ENCODE measurements at regions not wholly inside any gene's neighbourhood (a gene's known extent, or its start where the extent isn't known, plus 50 kb on each side); places are given as distances from the start of the nearest gene placed in this dataset.
"Not testable (repeated sequence)": the region's sequence is repeated elsewhere in the genome, so short reads cannot be mapped to it uniquely, and the experiment has no call there.

- no peaks in the 10 kb centered on the region for H3K27me3 Mint-ChIP-seq
- H3K4me3 Mint-ChIP-seq: no peak overlapping the region
- DNase-seq: no peak
- no peak overlapping the region for H3K27ac Mint-ChIP-seq
- no peaks in the 10 kb centered on the region for H3K36me3 Mint-ChIP-seq
- H3K9me3 Mint-ChIP-seq: no peaks in the 10 kb centered on the region
- CTCF ChIA-PET: no interaction called here
- no peaks in the 10 kb centered on the region for H3K4me1 Mint-ChIP-seq
Observed at GRCh38 chr15:96182736-96183513, 147.6 kb upstream of the NR2F2 start.

GRCh38 chr15:96183514-96183850, 147.0 kb upstream of the NR2F2 start:
- H3K27me3 Mint-ChIP-seq: no peaks in the 10 kb centered on the region
- CTCF ChIA-PET: no interaction called here

GRCh38 chr15:96183867-96184266, 146.6 kb upstream of the NR2F2 start:
- H3K27me3 Mint-ChIP-seq: no peaks in the 10 kb centered on the region
- H3K4me1 Mint-ChIP-seq: no peaks in the 10 kb centered on the region
- no peak for DNase-seq
- no peaks in the 10 kb centered on the region for H3K36me3 Mint-ChIP-seq
- CTCF ChIA-PET: no interaction called here
- no peak overlapping the region for H3K4me3 Mint-ChIP-seq
- H3K27ac Mint-ChIP-seq: no peak overlapping the region
- H3K9me3 Mint-ChIP-seq: no peaks in the 10 kb centered on the region

More at GRCh38 chr15:96183514-96183850, 147.0 kb upstream of the NR2F2 start:
- Mint-ChIP-seq H3K36me3 (no peaks in the 10 kb centered on the region), H3K4me3 (no peak overlapping the region), H3K9me3 (no peaks in the 10 kb centered on the region), H3K4me1 (no peaks in the 10 kb centered on the region), H3K27ac (no peak overlapping the region)
- no peak for DNase-seq

- Mint-ChIP-seq H3K4me3 (no peak overlapping the region), H3K27me3 (no peaks in the 10 kb centered on the region), H3K9me3 (no peaks in the 10 kb centered on the region), H3K36me3 (no peaks in the 10 kb centered on the region), H3K4me1 (no peaks in the 10 kb centered on the region), H3K27ac (no peak overlapping the region)
- CTCF ChIA-PET: no interaction called here
- DNase-seq: no peak
Observed at GRCh38 chr15:96184297-96184696, 146.2 kb upstream of the NR2F2 start.

- H3K36me3 Mint-ChIP-seq: no peaks in the 10 kb centered on the region
- DNase-seq: no peak
- no peaks in the 10 kb centered on the region for H3K27me3 Mint-ChIP-seq
- no peaks in the 10 kb centered on the region for H3K4me1 Mint-ChIP-seq
- H3K4me3 Mint-ChIP-seq: no peak overlapping the region
- peaks cover 1% of the 10 kb centered on the region for H3K9me3 Mint-ChIP-seq
- no peak overlapping the region for H3K27ac Mint-ChIP-seq
- CTCF ChIA-PET: no interaction called here
Observed at GRCh38 chr15:96186105-96186504, 144.4 kb upstream of the NR2F2 start.

- CTCF ChIA-PET: no interaction called here
- no peaks in the 10 kb centered on the region for H3K4me1 Mint-ChIP-seq
Observed at GRCh38 chr15:96187341-96188305, 142.9 kb upstream of the NR2F2 start.

GRCh38 chr15:96197721-96198120, 132.8 kb upstream of the NR2F2 start:
- H3K36me3 Mint-ChIP-seq: no peaks in the 10 kb centered on the region
- no peak overlapping the region for H3K4me3 Mint-ChIP-seq
- H3K9me3 Mint-ChIP-seq: peaks cover 5% of the 10 kb centered on the region
- H3K27me3 Mint-ChIP-seq: no peaks in the 10 kb centered on the region
- H3K4me1 Mint-ChIP-seq: no peaks in the 10 kb centered on the region
- no peak overlapping the region for H3K27ac Mint-ChIP-seq
- CTCF ChIA-PET: no interaction called here
- DNase-seq: no peak

More at GRCh38 chr15:96187341-96188305, 142.9 kb upstream of the NR2F2 start:
- Mint-ChIP-seq H3K9me3 (peaks cover 1% of the 10 kb centered on the region), H3K36me3 (no peaks in the 10 kb centered on the region), H3K4me3 (no peak overlapping the region), H3K27me3 (no peaks in the 10 kb centered on the region), H3K27ac (no peak overlapping the region)
- no peak for DNase-seq

GRCh38 chr15:96199111-96199510, 131.4 kb upstream of the NR2F2 start:
- H3K4me3 Mint-ChIP-seq: no peak overlapping the region
- peaks cover 7% of the 10 kb centered on the region for H3K9me3 Mint-ChIP-seq
- no peak for DNase-seq
- no peak overlapping the region for H3K27ac Mint-ChIP-seq
- CTCF ChIA-PET: no interaction called here
- no peaks in the 10 kb centered on the region for H3K4me1 Mint-ChIP-seq
- no peaks in the 10 kb centered on the region for H3K36me3 Mint-ChIP-seq
- no peaks in the 10 kb centered on the region for H3K27me3 Mint-ChIP-seq

- Mint-ChIP-seq H3K27ac (no peak overlapping the region), H3K4me3 (no peak overlapping the region), H3K4me1 (no peaks in the 10 kb centered on the region), H3K27me3 (no peaks in the 10 kb centered on the region), H3K9me3 (peaks cover 8% of the 10 kb centered on the region), H3K36me3 (no peaks in the 10 kb centered on the region)
- CTCF ChIA-PET: no interaction called here
- DNase-seq: no peak
Observed at GRCh38 chr15:96200357-96200967, 130.0 kb upstream of the NR2F2 start.

- CTCF ChIA-PET: no interaction called here
- no peak overlapping the region for H3K4me3 Mint-ChIP-seq
- no peaks in the 10 kb centered on the region for H3K27me3 Mint-ChIP-seq
- peaks cover 15% of the 10 kb centered on the region for H3K9me3 Mint-ChIP-seq
- H3K4me1 Mint-ChIP-seq: no peaks in the 10 kb centered on the region
- H3K27ac Mint-ChIP-seq: no peak overlapping the region
- DNase-seq: no peak
- H3K36me3 Mint-ChIP-seq: no peaks in the 10 kb centered on the region
Observed at GRCh38 chr15:96201696-96202095, 128.8 kb upstream of the NR2F2 start.

- DNase-seq, CTCF ChIA-PET, H3K27me3 Mint-ChIP-seq, H3K4me1 Mint-ChIP-seq, H3K27ac Mint-ChIP-seq, H3K4me3 Mint-ChIP-seq, H3K36me3 Mint-ChIP-seq: not testable (repeated sequence)
- peaks cover 16% of the 10 kb centered on the region for H3K9me3 Mint-ChIP-seq
Observed at GRCh38 chr15:96205588-96205987, 124.9 kb upstream of the NR2F2 start.

GRCh38 chr15:96207377-96208006, 123.0 kb upstream of the NR2F2 start:
- H3K4me3 Mint-ChIP-seq: no peak overlapping the region
- CTCF ChIA-PET: no interaction called here
- no peak for DNase-seq
- peaks cover 11% of the 10 kb centered on the region for H3K9me3 Mint-ChIP-seq
- H3K4me1 Mint-ChIP-seq: no peaks in the 10 kb centered on the region
- no peaks in the 10 kb centered on the region for H3K27me3 Mint-ChIP-seq
- no peak overlapping the region for H3K27ac Mint-ChIP-seq
- H3K36me3 Mint-ChIP-seq: no peaks in the 10 kb centered on the region

- DNase-seq: no peak
- Mint-ChIP-seq H3K27me3 (no peaks in the 10 kb centered on the region), H3K4me3 (no peak overlapping the region), H3K9me3 (peaks cover 9% of the 10 kb centered on the region), H3K36me3 (no peaks in the 10 kb centered on the region), H3K27ac (no peak overlapping the region), H3K4me1 (no peaks in the 10 kb centered on the region)
- CTCF ChIA-PET: no interaction called here
Observed at GRCh38 chr15:96209285-96209735, 121.2 kb upstream of the NR2F2 start.

- no peaks in the 10 kb centered on the region for H3K4me1 Mint-ChIP-seq
- H3K4me3 Mint-ChIP-seq: no peak overlapping the region
- no peak overlapping the region for H3K27ac Mint-ChIP-seq
- no peak for DNase-seq
- H3K9me3 Mint-ChIP-seq: peaks cover 4% of the 10 kb centered on the region
- CTCF ChIA-PET: no interaction called here
- no peaks in the 10 kb centered on the region for H3K27me3 Mint-ChIP-seq
- H3K36me3 Mint-ChIP-seq: no peaks in the 10 kb centered on the region
Observed at GRCh38 chr15:96213045-96213444, 117.5 kb upstream of the NR2F2 start.
